Left lung (tissue), 4 donors: ENCODE measurements at regions not wholly inside any gene's neighbourhood (a gene's known extent, or its start where the extent isn't known, plus 50 kb on each side); places are given as distances from the start of the nearest gene placed in this dataset.
"Not testable (repeated sequence)": the region's sequence is repeated elsewhere in the genome, so short reads cannot be mapped to it uniquely, and the experiment has no call there.

Experiments used
- ATAC-seq: fragments of 200-7000 bp; cut with Tn5 transposase; one replicate; pipeline ENCODE4 v1.9.1; 2020; ENCODE audit warnings: moderate library complexity
- DNase-seq, 4 donors: peaks; one replicate each; pipeline ENCODE4 v3.0.0-alpha.2; 2013 to 2020
- H3K27ac ChIP-seq, 2 donors: fragments of 200-600 bp; sonication (generic) in 1 of 2; one replicate each; pipeline versions ENCODE4 v1.5.0 to v1.8.0; 2020 to 2021
- H3K27me3 ChIP-seq, 2 donors: fragments of 200-600 bp; sonication (generic) in 1 of 2; one replicate each; pipeline versions ENCODE4 v1.5.0 to v1.8.0; 2020 to 2021
- H3K36me3 ChIP-seq, 2 donors: fragments of 200-600 bp; sonication (generic) in 1 of 2; one replicate each; pipeline versions ENCODE4 v1.5.0 to v1.8.0; 2020 to 2021
- H3K4me1 ChIP-seq, 2 donors: fragments of 200-600 bp; one replicate each; pipeline ENCODE4 v1.8.0; 2021
- H3K4me3 ChIP-seq, 2 donors: fragments of 200-600 bp; sonication (generic) in 1 of 2; one replicate each; pipeline versions ENCODE4 v1.5.0 to v1.8.0; 2020 to 2021; ENCODE audit warnings: mild to moderate bottlenecking in 1 of 2
- H3K9me3 ChIP-seq, 2 donors: fragments of 200-600 bp; sonication (generic) in 1 of 2; one replicate each; pipeline versions ENCODE4 v1.5.0 to v1.8.0; 2020 to 2021
- intact Hi-C, 2 donors: fragments of 100-400 bp; cut with DNase I; formaldehyde crosslinking; loops; one replicate each; pipeline versions ENCODE4 v1.11.2 to v1.14.2; 2022
- TF ChIP-seq, protein P1 (sequence below), 2 donors: fragments of 200-600 bp; sonication (generic) in 1 of 2; IDR thresholded peaks; one replicate each; pipeline versions ENCODE4 v1.5.0 to v1.8.0; 2021; ENCODE audit warnings: antibody characterized with exemption in 2 of 2
- donor health status: DM: no; HTN: yes; CAD: no.
- donor health status: DM: no; HTN: no; CAD: no.

DNA sequence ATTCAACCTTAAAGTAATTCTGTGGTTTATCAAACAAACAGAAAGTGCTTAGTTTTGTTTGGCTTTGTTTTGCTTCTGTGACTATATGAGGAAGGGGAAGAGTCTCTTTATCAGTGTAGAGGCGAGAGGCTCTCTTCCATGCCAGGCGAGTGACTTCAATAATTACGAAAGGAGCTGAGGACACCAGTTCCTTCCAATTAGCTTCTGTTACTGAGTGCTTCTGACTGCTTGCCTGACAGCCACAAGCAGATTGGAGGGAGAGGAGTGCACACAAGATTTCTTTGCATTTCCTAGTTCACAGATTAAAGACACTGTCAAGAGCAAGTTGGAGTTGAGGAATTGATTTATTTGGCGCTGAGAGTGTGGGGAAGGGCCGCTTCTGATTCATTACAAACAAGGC is 1484.5 kb upstream of the TENM4 start:
- TF ChIP-seq, protein P1, sequence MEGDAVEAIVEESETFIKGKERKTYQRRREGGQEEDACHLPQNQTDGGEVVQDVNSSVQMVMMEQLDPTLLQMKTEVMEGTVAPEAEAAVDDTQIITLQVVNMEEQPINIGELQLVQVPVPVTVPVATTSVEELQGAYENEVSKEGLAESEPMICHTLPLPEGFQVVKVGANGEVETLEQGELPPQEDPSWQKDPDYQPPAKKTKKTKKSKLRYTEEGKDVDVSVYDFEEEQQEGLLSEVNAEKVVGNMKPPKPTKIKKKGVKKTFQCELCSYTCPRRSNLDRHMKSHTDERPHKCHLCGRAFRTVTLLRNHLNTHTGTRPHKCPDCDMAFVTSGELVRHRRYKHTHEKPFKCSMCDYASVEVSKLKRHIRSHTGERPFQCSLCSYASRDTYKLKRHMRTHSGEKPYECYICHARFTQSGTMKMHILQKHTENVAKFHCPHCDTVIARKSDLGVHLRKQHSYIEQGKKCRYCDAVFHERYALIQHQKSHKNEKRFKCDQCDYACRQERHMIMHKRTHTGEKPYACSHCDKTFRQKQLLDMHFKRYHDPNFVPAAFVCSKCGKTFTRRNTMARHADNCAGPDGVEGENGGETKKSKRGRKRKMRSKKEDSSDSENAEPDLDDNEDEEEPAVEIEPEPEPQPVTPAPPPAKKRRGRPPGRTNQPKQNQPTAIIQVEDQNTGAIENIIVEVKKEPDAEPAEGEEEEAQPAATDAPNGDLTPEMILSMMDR (IDR thresholded peaks at IDR 0.05) = no peak
- Histone ChIP-seq H3K36me3 (no peaks in the 10 kb centered on the region), H3K9me3 (no peaks in the 10 kb centered on the region), H3K4me3 (no peak overlapping the region), H3K4me1 (no peaks in the 10 kb centered on the region), H3K27me3 (no peaks in the 10 kb centered on the region), H3K27ac (no peak overlapping the region)
- no peak for ATAC-seq
- intact Hi-C loops = no loop called here
- DNase-seq = peak in 2 of 4 donors; percentile 17 to 58

DNA sequence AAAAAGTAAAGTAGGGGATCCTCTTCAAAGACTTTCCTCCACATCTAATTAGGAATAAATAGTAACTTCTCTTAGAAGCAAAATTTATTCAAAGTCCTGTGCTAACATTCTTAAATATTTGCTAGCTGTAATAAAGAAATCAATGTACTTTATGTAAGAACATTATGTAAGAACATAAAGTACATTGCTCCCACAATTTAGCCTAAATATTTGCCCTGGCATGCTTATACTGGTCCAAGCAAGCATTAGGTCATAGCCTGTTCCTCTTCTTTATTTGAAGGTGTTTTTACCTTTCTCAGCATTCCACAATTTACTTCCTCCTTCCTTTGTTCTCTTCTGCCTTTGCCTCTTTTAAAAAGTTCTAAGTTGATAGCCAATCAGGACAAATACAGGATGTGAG is 1480.5 kb upstream of the TENM4 start:
- ATAC-seq, H3K27ac ChIP-seq, H3K4me1 ChIP-seq, H3K36me3 ChIP-seq, H3K27me3 ChIP-seq, DNase-seq, H3K9me3 ChIP-seq, intact Hi-C loops, H3K4me3 ChIP-seq: not testable (repeated sequence)

DNA sequence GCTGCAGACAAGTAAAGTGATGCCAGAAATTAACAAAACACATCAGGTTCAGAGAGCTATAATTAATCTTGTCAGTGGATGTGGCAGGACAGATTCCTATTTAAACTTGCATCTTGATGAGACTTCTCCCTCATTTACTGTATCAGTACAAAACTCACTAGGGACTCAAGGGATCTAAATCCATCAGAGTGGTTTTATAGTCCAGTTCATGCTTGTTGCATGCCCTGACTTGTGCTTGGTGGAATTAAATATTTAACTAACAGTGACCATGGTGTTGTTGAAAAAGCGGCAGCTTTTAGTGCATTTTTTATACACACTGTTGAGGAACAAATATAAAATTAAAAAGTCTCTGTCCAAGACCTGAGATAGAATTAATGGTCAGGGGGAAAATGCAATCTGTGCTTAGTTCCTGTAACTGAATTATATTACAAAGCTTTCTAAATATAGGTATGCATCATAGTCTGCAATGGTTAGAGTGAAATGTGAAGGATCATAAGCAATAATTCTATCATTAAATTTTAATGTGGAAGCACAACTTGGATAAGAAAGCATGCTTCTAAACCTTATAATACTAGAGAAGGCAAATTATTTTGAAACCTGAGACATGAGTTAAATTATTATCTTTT is 1475.5 kb upstream of the TENM4 start:
- intact Hi-C loops = no loop called here
- Histone ChIP-seq H3K27me3 (no peaks in the 10 kb centered on the region), H3K27ac (no peak overlapping the region)

DNA sequence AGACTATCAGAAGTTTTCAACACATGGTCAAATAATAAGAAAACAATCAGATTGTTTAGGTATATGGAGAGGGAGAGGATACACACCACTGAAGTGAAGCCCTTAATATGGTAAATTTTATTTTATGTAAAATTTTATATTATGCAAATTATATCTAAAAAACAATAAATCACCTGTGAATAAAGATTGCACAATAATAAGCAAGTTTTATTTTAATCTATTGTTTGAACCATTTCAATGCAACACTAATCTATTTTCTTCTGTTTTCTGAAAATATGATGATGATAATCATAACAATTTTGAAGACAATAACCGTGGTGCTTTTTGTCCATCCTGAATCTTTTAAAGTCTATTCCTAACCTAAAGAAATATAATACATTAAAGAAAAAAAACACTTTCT is 1473.5 kb upstream of the TENM4 start:
- Histone ChIP-seq H3K4me1 (no peaks in the 10 kb centered on the region), H3K36me3 (no peaks in the 10 kb centered on the region), H3K9me3 (no peaks in the 10 kb centered on the region), H3K4me3 (no peak overlapping the region), H3K27ac (no peak overlapping the region), H3K27me3 (no peaks in the 10 kb centered on the region)
- DNase-seq (no peak), ATAC-seq (no peak)
- TF ChIP-seq, protein P1 (IDR thresholded peaks at IDR 0.05) = no peak
- intact Hi-C loops = no loop called here

More for the DNA sequence above, 1475.5 kb upstream of the TENM4 start:
- DNase-seq = no peak
- H3K36me3 ChIP-seq = no peaks in the 10 kb centered on the region
- ATAC-seq = no peak
- TF ChIP-seq, protein P1 (IDR thresholded peaks at IDR 0.05) = no peak
- no peaks in the 10 kb centered on the region for H3K9me3 ChIP-seq
- H3K4me3 ChIP-seq = no peak overlapping the region
- H3K4me1 ChIP-seq = no peaks in the 10 kb centered on the region

DNA sequence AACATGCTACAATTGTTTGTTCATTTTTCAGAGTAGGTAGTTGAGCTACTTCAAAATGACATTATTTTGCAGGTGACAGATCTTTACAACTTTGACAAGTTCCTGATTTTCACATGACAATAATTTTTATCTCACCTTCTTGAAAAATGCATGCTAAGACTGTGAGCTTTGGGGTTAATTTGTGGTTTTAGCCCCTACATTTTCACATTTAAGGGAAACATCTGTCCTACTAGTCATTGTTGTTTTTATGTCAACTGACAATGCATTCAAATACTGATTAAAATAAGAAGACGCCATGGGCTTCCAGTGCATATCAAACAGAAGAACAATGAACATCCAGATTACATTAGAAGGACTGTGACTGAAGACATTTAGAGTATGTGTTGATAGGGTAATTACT is 1470.8 kb upstream of the TENM4 start:
- H3K36me3 ChIP-seq = no peaks in the 10 kb centered on the region
- no peak overlapping the region for H3K4me3 ChIP-seq
- no peaks in the 10 kb centered on the region for H3K27me3 ChIP-seq
- TF ChIP-seq, protein P1 (IDR thresholded peaks at IDR 0.05) = no peak
- intact Hi-C loops = no loop called here
- H3K27ac ChIP-seq = no peak overlapping the region
- H3K9me3 ChIP-seq = no peaks in the 10 kb centered on the region
- DNase-seq (no peak), ATAC-seq (no peak)
- H3K4me1 ChIP-seq = no peaks in the 10 kb centered on the region

DNA sequence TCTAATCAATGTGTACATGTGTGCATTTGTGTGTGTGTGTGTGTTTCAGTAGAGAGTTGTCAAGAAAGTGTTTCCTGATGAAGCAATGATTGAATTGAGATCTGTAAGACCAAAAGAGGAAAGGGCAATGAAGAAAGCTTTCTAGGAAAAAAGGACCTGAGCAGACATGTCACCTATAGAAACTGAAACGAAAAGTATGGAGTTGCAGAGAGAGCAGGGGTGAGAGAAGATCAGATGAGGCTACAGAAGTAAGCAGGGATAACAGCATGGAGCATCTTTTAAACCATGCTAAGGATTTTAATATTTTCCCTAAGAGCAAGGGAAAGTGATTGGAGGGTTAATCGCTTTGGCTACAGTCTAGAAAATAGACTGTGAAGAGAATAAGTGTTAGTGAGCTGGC is 1459.4 kb upstream of the TENM4 start:
- H3K4me1 ChIP-seq = no peaks in the 10 kb centered on the region
- TF ChIP-seq, protein P1 (IDR thresholded peaks at IDR 0.05) = no peak
- no peaks in the 10 kb centered on the region for H3K36me3 ChIP-seq
- ATAC-seq (no peak), DNase-seq (no peak)
- H3K27ac ChIP-seq = no peak overlapping the region
- intact Hi-C loops = no loop called here
- H3K4me3 ChIP-seq = no peak overlapping the region
- H3K9me3 ChIP-seq = no peaks in the 10 kb centered on the region
- no peaks in the 10 kb centered on the region for H3K27me3 ChIP-seq
